Uterus (tissue), 3 donors: ENCODE measurements at regions not wholly inside any gene's neighbourhood (a gene's known extent, or its start where the extent isn't known, plus 50 kb on each side); places are given as distances from the start of the nearest gene placed in this dataset.

Source experiments
- DNase-seq, 2 donors: peaks; one replicate each; pipeline ENCODE4 v3.0.0-alpha.2; 2019 to 2020
- H3K27ac ChIP-seq, 2 donors: fragments of 200-600 bp; sonication (generic); 1 replicate in 1 of 2; 2 replicates in 1 of 2; pipeline ENCODE4 v1.5.1; 2016 to 2018
- H3K27me3 ChIP-seq, 2 donors: fragments of 200-600 bp; sonication (generic); one replicate each; pipeline ENCODE4 v1.5.1; 2018 to 2019; ENCODE audit warnings: control low read depth in 1 of 2
- H3K36me3 ChIP-seq, 2 donors: fragments of 200-600 bp; sonication (generic); one replicate each; pipeline ENCODE4 v1.5.1; 2019; ENCODE audit warnings: control low read depth in 1 of 2
- H3K4me1 ChIP-seq, 2 donors: fragments of 200-600 bp; sonication (generic); one replicate each; pipeline ENCODE4 v1.5.1; 2018 to 2019; ENCODE audit warnings: control low read depth in 1 of 2
- H3K4me3 ChIP-seq, 2 donors: fragments of 200-600 bp; sonication (generic); 1 replicate in 1 of 2; 2 replicates in 1 of 2; pipeline ENCODE4 v1.5.1; 2018 to 2019; ENCODE audit warnings: mild to moderate bottlenecking in 1 of 2
- H3K9me3 ChIP-seq, 2 donors: fragments of 200-600 bp; sonication (generic); one replicate each; pipeline ENCODE4 v1.5.1; 2019; ENCODE audit warnings: control low read depth in 1 of 2
- CTCF ChIP-seq, 4 experiments: fragments of 200-600 bp in 2 of 4; fragments of 450-650 bp in 2 of 4; sonication (generic) in 2 of 4; IDR thresholded peaks; one replicate each; pipeline ENCODE4 v1.5.1; 2016 to 2019; ENCODE audit warnings: antibody characterized with exemption in 4 of 4, mild to moderate bottlenecking in 2 of 4, moderate library complexity in 1 of 4
- POLR2A ChIP-seq, 2 donors: fragments of 450-650 bp; IDR thresholded peaks; one replicate each; pipeline ENCODE4 v1.6.1; 2016; ENCODE audit warnings: antibody characterized with exemption in 2 of 2, mild to moderate bottlenecking in 1 of 2, moderate library complexity in 1 of 2
- intact Hi-C: fragments of 100-400 bp; cut with DNase I; formaldehyde crosslinking; loops from one replicate; pipeline ENCODE4 v1.15.1; 2023; ENCODE audit warnings: low total_unique reads
- donor health status: DM: yes; HTN: yes; CAD: no.

- H3K27ac ChIP-seq: no peak overlapping the region
- intact Hi-C loops: no loop called here
- DNase-seq: no peak
- H3K4me1 ChIP-seq: no peaks in the 10 kb centered on the region
- H3K27me3 ChIP-seq: no peaks in the 10 kb centered on the region
- H3K36me3 ChIP-seq: no peaks in the 10 kb centered on the region
- TF ChIP-seq POLR2A (IDR thresholded peaks at IDR 0.05): no peak
- no peak for TF ChIP-seq CTCF (IDR thresholded peaks at IDR 0.05)
- no peak overlapping the region for H3K4me3 ChIP-seq
- no peaks in the 10 kb centered on the region for H3K9me3 ChIP-seq
Observed at GRCh38 chr22:47696776-47697175, 934.3 kb downstream of the TBC1D22A start.

GRCh38 chr22:47695176-47695575 lies 932.7 kb downstream of the TBC1D22A start:
- H3K27me3 ChIP-seq: no peaks in the 10 kb centered on the region
- TF ChIP-seq POLR2A (IDR thresholded peaks at IDR 0.05) (no peak), CTCF (IDR thresholded peaks at IDR 0.05) (no peak)
- H3K27ac ChIP-seq: no peak overlapping the region
- intact Hi-C loops: no loop called here
- H3K4me1 ChIP-seq: no peaks in the 10 kb centered on the region
- H3K36me3 ChIP-seq: no peaks in the 10 kb centered on the region
- DNase-seq: no peak
- H3K4me3 ChIP-seq: no peak overlapping the region
- no peaks in the 10 kb centered on the region for H3K9me3 ChIP-seq

GRCh38 chr22:47694536-47695130 lies 932.2 kb downstream of the TBC1D22A start:
- intact Hi-C loops: no loop called here
- Histone ChIP-seq H3K4me1 (no peaks in the 10 kb centered on the region), H3K27me3 (no peaks in the 10 kb centered on the region), H3K9me3 (no peaks in the 10 kb centered on the region), H3K36me3 (no peaks in the 10 kb centered on the region), H3K4me3 (no peak overlapping the region), H3K27ac (no peak overlapping the region)
- TF ChIP-seq CTCF (IDR thresholded peaks at IDR 0.05): no peak
- TF ChIP-seq POLR2A (IDR thresholded peaks at IDR 0.05): no peak
- no peak for DNase-seq

GRCh38 chr22:47693606-47694005 lies 931.2 kb downstream of the TBC1D22A start:
- no peak overlapping the region for H3K4me3 ChIP-seq
- no peaks in the 10 kb centered on the region for H3K36me3 ChIP-seq
- no peaks in the 10 kb centered on the region for H3K9me3 ChIP-seq
- TF ChIP-seq POLR2A (IDR thresholded peaks at IDR 0.05) (no peak), CTCF (IDR thresholded peaks at IDR 0.05) (no peak)
- intact Hi-C loops: no loop called here
- no peak for DNase-seq
- H3K4me1 ChIP-seq: no peaks in the 10 kb centered on the region
- H3K27me3 ChIP-seq: no peaks in the 10 kb centered on the region
- no peak overlapping the region for H3K27ac ChIP-seq

- intact Hi-C loops: no loop called here
- no peak for DNase-seq
- Histone ChIP-seq H3K4me1 (no peaks in the 10 kb centered on the region), H3K4me3 (no peak overlapping the region), H3K27ac (no peak overlapping the region), H3K36me3 (no peaks in the 10 kb centered on the region), H3K27me3 (no peaks in the 10 kb centered on the region), H3K9me3 (no peaks in the 10 kb centered on the region)
- TF ChIP-seq POLR2A (IDR thresholded peaks at IDR 0.05): no peak
- no peak for TF ChIP-seq CTCF (IDR thresholded peaks at IDR 0.05)
Observed at GRCh38 chr22:47692811-47693210, 930.4 kb downstream of the TBC1D22A start.
